ENCODE measurements at regions not wholly inside any gene's neighbourhood (a gene's known extent, or its start where the extent isn't known, plus 50 kb on each side); places are given as distances from the start of the nearest gene placed in this dataset.

DNA sequence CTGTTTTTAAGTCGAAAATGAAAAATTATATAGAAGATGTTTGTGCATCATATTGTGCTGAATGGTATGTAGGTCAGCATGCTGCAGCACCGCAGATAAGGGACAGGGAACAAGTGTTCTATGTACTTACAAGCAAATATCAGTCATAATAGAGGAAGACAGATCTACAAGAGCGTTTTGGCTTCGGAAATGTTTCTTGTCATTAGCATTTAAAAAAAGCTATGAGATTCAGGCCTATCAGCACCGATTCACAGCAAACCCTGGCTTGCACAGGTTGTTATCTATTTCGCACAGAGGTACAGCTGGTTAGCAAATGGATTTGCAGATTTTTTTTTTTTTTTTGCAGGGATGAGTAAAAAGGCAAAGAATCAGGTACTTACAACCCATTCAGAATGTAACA, 204.2 kb upstream of the TBC1D5 start:
- H4K20me1 ChIP-seq (ENCODE audit: control insufficient read depth, extremely low read depth, insufficient read depth, low read length), result no peaks in the 10 kb centered on the region
- H3K79me2 ChIP-seq (ENCODE audit: control insufficient read depth, insufficient read depth, low read length), result no peaks in the 10 kb centered on the region
- H3K27me3 ChIP-seq (ENCODE audit: control insufficient read depth, extremely low read depth, insufficient read depth, low read length), result no peaks in the 10 kb centered on the region
- dilution Hi-C loops (cut with MboI; ENCODE audit: extremely low pct_ligation_motif_present, low sequenced_read_pairs), result no loop called here
- H3K4me3 ChIP-seq (ENCODE audit: control insufficient read depth in 2 of 3, extremely low read depth in 1 of 3, insufficient read depth in 2 of 3, low read depth in 1 of 3, low read length in 3 of 3), result no peak overlapping the region
- H3K36me3 ChIP-seq (ENCODE audit: control insufficient read depth in 2 of 2, extremely low read depth in 1 of 2, insufficient read depth in 2 of 2, low read length in 2 of 2), result no peaks in the 10 kb centered on the region
- H3K9me3 ChIP-seq (ENCODE audit: control insufficient read depth, low read depth, low read length), result no peaks in the 10 kb centered on the region
- TF ChIP-seq, protein P1, sequence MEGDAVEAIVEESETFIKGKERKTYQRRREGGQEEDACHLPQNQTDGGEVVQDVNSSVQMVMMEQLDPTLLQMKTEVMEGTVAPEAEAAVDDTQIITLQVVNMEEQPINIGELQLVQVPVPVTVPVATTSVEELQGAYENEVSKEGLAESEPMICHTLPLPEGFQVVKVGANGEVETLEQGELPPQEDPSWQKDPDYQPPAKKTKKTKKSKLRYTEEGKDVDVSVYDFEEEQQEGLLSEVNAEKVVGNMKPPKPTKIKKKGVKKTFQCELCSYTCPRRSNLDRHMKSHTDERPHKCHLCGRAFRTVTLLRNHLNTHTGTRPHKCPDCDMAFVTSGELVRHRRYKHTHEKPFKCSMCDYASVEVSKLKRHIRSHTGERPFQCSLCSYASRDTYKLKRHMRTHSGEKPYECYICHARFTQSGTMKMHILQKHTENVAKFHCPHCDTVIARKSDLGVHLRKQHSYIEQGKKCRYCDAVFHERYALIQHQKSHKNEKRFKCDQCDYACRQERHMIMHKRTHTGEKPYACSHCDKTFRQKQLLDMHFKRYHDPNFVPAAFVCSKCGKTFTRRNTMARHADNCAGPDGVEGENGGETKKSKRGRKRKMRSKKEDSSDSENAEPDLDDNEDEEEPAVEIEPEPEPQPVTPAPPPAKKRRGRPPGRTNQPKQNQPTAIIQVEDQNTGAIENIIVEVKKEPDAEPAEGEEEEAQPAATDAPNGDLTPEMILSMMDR (optimal IDR thresholded peaks at IDR 0.05 in 1 of 3, IDR thresholded peaks at IDR 0.05 in 1 of 3, conservative IDR thresholded peaks at IDR 0.05 in 1 of 3; ENCODE audit: extremely low read depth in 1 of 3, insufficient read depth in 2 of 3, low read length in 3 of 3), result no peak
- TF ChIP-seq EZH2 (IDR thresholded peaks at IDR 0.05; ENCODE audit: low read length), result no peak
- H3K9me1 ChIP-seq (ENCODE audit: control insufficient read depth, extremely low read depth, insufficient read depth, low read length), result no peaks in the 10 kb centered on the region
- no peak overlapping the region for H3K27ac ChIP-seq (ENCODE audit: control insufficient read depth, insufficient read depth, low read length)
- FAIRE-seq, result no peak
- no peak overlapping the region for H3K9ac ChIP-seq (ENCODE audit: control insufficient read depth, extremely low read depth, insufficient read depth, low read length)
- peaks cover 2% of the 10 kb centered on the region for H3K4me1 ChIP-seq (ENCODE audit: control insufficient read depth, extremely low read depth, insufficient read depth, low read length)
- DNase-seq (ENCODE audit: low read depth, low spot score), result no peak
- no peak overlapping the region for H2AFZ ChIP-seq (ENCODE audit: control insufficient read depth, low read length)
- no peak overlapping the region for H3K4me2 ChIP-seq (ENCODE audit: control insufficient read depth, extremely low read depth, insufficient read depth, low read depth, low read length)

DNA sequence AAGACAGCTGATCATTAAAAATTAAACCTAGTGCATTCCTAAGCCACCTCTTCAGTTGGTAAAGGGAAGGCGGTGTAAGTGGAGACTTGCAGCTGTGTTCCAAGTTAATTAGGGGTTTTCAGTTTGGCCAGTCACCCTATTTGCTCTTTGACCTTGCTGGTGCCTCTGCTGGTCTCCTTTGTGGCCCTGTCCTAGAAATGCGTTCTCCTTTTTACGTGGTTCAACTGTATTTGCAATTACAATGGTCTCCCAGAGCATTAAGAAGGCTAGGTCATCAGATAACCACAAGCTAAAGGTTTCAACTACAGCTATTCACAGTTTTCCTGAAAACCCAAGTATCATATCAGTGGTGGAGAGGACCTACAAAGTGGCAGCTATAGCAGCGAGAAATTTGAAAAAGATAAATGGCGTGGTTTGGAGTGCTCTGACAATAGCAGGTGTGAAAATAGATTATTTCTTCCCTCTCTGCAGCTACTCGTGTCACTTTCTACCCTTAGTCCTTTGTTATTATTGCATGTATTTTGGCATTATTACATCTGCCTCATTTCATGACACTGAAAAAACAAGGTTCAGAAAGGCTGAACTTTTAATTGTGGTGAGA, 203.5 kb upstream of the TBC1D5 start:
- FAIRE-seq, result no peak
- Histone ChIP-seq H3K27me3 (ENCODE audit: control insufficient read depth, extremely low read depth, insufficient read depth, low read length) (no peaks in the 10 kb centered on the region), H3K27ac (ENCODE audit: control insufficient read depth, insufficient read depth, low read length) (no peak overlapping the region), H3K9me1 (ENCODE audit: control insufficient read depth, extremely low read depth, insufficient read depth, low read length) (no peaks in the 10 kb centered on the region), H3K9me3 (ENCODE audit: control insufficient read depth, low read depth, low read length) (no peaks in the 10 kb centered on the region), H4K20me1 (ENCODE audit: control insufficient read depth, extremely low read depth, insufficient read depth, low read length) (no peaks in the 10 kb centered on the region), H3K4me1 (ENCODE audit: control insufficient read depth, extremely low read depth, insufficient read depth, low read length) (peaks cover 2% of the 10 kb centered on the region), H3K9ac (ENCODE audit: control insufficient read depth, extremely low read depth, insufficient read depth, low read length) (no peak overlapping the region), H3K4me3 (ENCODE audit: control insufficient read depth in 2 of 3, extremely low read depth in 1 of 3, insufficient read depth in 2 of 3, low read depth in 1 of 3, low read length in 3 of 3) (no peak overlapping the region), H3K4me2 (ENCODE audit: control insufficient read depth, extremely low read depth, insufficient read depth, low read depth, low read length) (no peak overlapping the region), H3K79me2 (ENCODE audit: control insufficient read depth, insufficient read depth, low read length) (no peaks in the 10 kb centered on the region), H2AFZ (ENCODE audit: control insufficient read depth, low read length) (no peak overlapping the region), H3K36me3 (ENCODE audit: control insufficient read depth in 2 of 2, extremely low read depth in 1 of 2, insufficient read depth in 2 of 2, low read length in 2 of 2) (no peaks in the 10 kb centered on the region)
- no peak for DNase-seq (ENCODE audit: low read depth, low spot score)
- dilution Hi-C loops (cut with MboI; ENCODE audit: extremely low pct_ligation_motif_present, low sequenced_read_pairs), result no loop called here
- TF ChIP-seq, protein P1 (optimal IDR thresholded peaks at IDR 0.05 in 1 of 3, IDR thresholded peaks at IDR 0.05 in 1 of 3, conservative IDR thresholded peaks at IDR 0.05 in 1 of 3; ENCODE audit: extremely low read depth in 1 of 3, insufficient read depth in 2 of 3, low read length in 3 of 3), result no peak
- TF ChIP-seq EZH2 (IDR thresholded peaks at IDR 0.05; ENCODE audit: low read length), result no peak
